ENCODE measurements at regions not wholly inside any gene's neighbourhood (a gene's known extent, or its start where the extent isn't known, plus 50 kb on each side); places are given as distances from the start of the nearest gene placed in this dataset.

DNA sequence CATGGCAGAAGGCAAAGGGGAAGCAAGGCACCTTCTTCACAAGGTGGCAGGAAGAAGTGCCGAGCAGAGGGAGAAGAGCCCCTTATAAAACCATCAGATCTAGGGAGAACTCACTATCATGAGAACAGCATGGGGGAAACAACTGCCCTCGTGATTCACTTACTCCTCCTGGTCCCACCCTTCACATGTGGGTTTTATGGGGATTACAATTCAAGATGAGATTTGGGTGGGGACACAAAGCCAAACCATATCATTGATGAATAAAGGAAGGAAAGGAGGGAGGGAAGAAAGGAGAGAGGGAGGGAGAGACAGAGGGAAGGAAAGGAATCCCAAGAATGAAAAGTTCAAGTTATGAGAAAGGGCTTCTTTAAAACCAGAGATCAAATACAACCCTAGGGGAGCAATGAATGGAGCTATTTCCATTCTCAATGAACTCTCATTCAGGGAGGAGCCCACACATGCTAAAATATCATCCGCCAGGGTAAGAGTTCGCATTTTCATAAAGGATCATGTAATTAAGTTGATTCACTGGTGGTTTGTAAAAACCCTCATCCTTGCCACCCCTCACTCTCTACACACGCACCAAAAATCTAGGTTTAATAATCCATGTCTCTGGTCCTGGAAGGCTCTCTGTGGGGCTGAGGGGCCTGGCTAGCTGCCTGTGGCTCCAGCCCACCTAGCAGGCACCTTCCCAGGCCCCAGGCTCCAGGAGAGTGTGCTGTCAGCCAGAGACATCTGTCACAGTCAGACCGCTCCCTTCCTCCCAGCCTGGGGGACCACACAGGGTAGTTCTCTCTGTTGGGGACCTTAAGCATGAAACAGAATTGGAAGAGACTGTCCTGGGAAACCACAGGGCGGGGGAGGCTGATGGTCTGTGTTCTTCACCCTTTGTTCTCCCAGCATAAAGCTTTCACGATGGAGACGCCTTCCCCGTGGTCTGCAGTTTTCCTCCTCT, 94.0 kb downstream of the CCDC185 start:
- H3K9me3 Mint-ChIP-seq, result peaks cover 7% of the 10 kb centered on the region
- H3K36me3 Mint-ChIP-seq, result no peaks in the 10 kb centered on the region
- peak overlapping the region; percentile 66 for H3K27ac Mint-ChIP-seq
- no peak for TF ChIP-seq CTCF (conservative IDR thresholded peaks at IDR 0.05)
- no peak overlapping the region for H3K4me3 Mint-ChIP-seq
- H3K4me1 Mint-ChIP-seq (ENCODE audit: unreplicated experiment), result peaks cover 18% of the 10 kb centered on the region
- DNase-seq (ENCODE audit: extremely low spot score, unreplicated experiment), result no peak
- peaks cover 20% of the 10 kb centered on the region for H3K27me3 Mint-ChIP-seq

- H3K36me3 Mint-ChIP-seq, result no peaks in the 10 kb centered on the region
- H3K27ac Mint-ChIP-seq, result peak overlapping the region; percentile 66
- peaks cover 18% of the 10 kb centered on the region for H3K4me1 Mint-ChIP-seq (ENCODE audit: unreplicated experiment)
- peaks cover 2% of the 10 kb centered on the region for H3K9me3 Mint-ChIP-seq
- no peak overlapping the region for H3K4me3 Mint-ChIP-seq
- TF ChIP-seq CTCF (conservative IDR thresholded peaks at IDR 0.05), result no peak
- DNase-seq (ENCODE audit: extremely low spot score, unreplicated experiment), result no peak
- peaks cover 16% of the 10 kb centered on the region for H3K27me3 Mint-ChIP-seq
These were observed 94.7 kb downstream of the CCDC185 start for GRCh38 chr1:223487887-223488259.

DNA sequence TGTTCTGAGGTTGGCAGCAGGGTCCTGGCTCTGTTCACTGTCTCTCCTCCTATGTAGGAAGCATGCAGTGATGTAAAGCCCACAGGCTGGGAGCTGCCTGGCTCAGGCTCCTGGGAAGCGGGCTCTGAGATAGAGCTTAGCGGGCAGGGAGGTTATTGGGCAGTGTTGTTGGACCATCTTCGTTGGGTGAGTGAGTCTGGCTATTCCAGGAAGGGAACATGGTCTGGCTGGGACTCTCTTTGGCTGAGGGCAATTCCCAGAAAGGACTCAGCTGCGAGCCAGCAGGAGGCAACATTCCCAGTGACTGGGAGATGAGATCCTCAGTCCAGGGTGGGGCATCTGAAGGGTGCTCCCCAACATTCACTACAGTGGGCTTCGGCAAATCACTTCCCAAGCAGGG, 96.2 kb downstream of the CCDC185 start:
- Mint-ChIP-seq H3K27ac (no peak overlapping the region), H3K9me3 (no peaks in the 10 kb centered on the region), H3K4me1 (ENCODE audit: unreplicated experiment) (peaks cover 18% of the 10 kb centered on the region), H3K27me3 (peaks cover 11% of the 10 kb centered on the region), H3K4me3 (no peak overlapping the region), H3K36me3 (no peaks in the 10 kb centered on the region)
- no peak for TF ChIP-seq CTCF (conservative IDR thresholded peaks at IDR 0.05)
- DNase-seq (ENCODE audit: extremely low spot score, unreplicated experiment), result no peak

GRCh38 chr1:223490256-223490655, 97.0 kb downstream of the CCDC185 start:
- Mint-ChIP-seq H3K9me3 (no peaks in the 10 kb centered on the region), H3K4me3 (no peak overlapping the region), H3K27me3 (peaks cover 11% of the 10 kb centered on the region), H3K4me1 (ENCODE audit: unreplicated experiment) (peaks cover 18% of the 10 kb centered on the region), H3K27ac (no peak overlapping the region), H3K36me3 (no peaks in the 10 kb centered on the region)
- no peak for DNase-seq (ENCODE audit: extremely low spot score, unreplicated experiment)
- TF ChIP-seq CTCF (conservative IDR thresholded peaks at IDR 0.05), result no peak

Data from type B pancreatic cell (in vitro differentiated cells).